ENCODE measurements at regions not wholly inside any gene's neighbourhood (a gene's known extent, or its start where the extent isn't known, plus 50 kb on each side); places are given as distances from the start of the nearest gene placed in this dataset.
"Not testable (repeated sequence)": the region's sequence is repeated elsewhere in the genome, so short reads cannot be mapped to it uniquely, and the experiment has no call there.

DNA sequence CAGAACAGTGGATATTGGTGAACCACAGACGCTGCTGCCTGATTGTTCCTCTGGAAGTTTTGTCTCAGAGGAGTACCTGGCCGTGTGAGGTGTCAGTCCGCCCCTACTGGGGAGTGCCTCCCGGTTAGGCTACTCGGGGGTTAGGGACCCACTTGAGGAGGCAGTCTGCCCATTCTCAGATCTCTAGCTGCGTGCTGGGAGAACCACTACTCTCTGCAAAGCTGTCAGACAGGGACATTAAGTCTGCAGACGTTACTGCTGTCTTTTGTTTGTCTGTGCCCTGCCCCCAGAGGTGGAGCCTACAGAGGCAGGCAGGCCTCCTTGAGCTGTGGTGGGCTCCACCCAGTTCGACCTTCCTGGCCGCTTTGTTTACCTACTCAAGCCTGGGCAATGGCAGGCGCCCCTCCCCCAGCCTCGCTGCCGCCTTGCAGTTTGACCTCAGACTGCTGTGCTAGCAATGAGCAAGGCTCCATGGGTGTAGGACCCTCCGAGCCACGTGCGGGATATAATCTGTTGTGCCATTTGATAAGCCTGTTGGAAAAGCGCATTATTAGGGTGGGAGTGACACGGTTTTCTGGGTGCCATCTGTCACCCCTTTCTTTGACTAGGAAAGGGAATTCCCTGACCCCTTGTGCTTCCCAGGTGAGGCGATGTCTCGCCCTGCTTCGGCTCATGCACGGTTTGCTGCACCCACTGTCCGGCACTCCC lies 65.1 kb upstream of the ZNF717 start:
- not testable (repeated sequence) for TF ChIP-seq POLR2A, CTCF, POLR2AphosphoS5 (IDR thresholded peaks at IDR 0.05)

Data from breast epithelium (tissue), 3 donors.